Stimulated activated CD4-positive, alpha-beta T cell treated with anti-CD3 and anti-CD28 coated beads, Interleukin-2, amount 100 ng/mL, for 4 hours (primary cell): ENCODE measurements at regions not wholly inside any gene's neighbourhood (a gene's known extent, or its start where the extent isn't known, plus 50 kb on each side); places are given as distances from the start of the nearest gene placed in this dataset.

ENCODE experiments used
- DNase-seq: peaks from one replicate; pipeline ENCODE4 v3.0.0-alpha.2; 2020; ENCODE audit warnings: low read depth

GRCh38 chrX:76228499-76228898 lies 55.6 kb downstream of the PBDC1 start:
- DNase-seq = no peak

DNA sequence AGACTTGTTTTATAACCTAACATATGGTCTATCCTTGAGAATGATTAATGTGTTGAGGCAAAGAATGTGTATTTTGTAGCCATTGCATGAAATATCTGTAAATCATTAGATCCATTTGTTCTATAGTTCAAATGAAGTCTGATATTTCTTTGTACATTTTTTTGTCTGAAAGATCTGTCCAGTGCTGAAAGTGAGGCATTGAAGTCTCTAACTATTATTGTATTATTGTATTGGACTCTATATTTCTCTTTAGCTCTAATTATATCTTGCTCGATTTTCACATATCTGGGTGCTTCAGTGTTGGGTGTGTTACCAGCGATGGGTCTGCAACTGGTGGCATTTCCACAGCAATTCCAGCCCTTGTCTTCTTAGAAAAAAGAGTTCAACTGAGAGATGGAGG lies 76.0 kb downstream of the PBDC1 start:
- DNase-seq = no peak

- DNase-seq = peak; percentile 16
These were observed 80.6 kb downstream of the PBDC1 start for GRCh38 chrX:76253432-76253831.

- DNase-seq = peak; percentile 13
These were observed 106.1 kb downstream of the PBDC1 start for GRCh38 chrX:76279007-76279406.
